PC-3 (cell line): ENCODE measurements at regions not wholly inside any gene's neighbourhood (a gene's known extent, or its start where the extent isn't known, plus 50 kb on each side); places are given as distances from the start of the nearest gene placed in this dataset.

Source experiments
- ATAC-seq: fragments of 200-7000 bp; cut with Tn5 transposase; 2 replicates; pipeline ENCODE4 v1.9.1; 2020; ENCODE audit warnings: mild to moderate bottlenecking, moderate library complexity
- BruUV-seq: library from RNA; stranded (reverse); fragments of 400-500 nt; replicated peaks from 2 replicates; lab custom pipeline; 2021; lab: Mats Ljungman, UMichigan
- CTCF ChIA-PET: fragments of 300-600 bp; sonication (Branson Sonifier 250); formaldehyde crosslinking; loops from one replicate; lab custom pipeline; 2022; ENCODE audit warnings: antibody characterized with exemption; lab: Charles Lee
- POLR2A ChIA-PET: fragments of 300-600 bp; sonication (Branson Sonifier 250); formaldehyde crosslinking; loops from one replicate; lab custom pipeline; 2022; ENCODE audit warnings: antibody characterized with exemption; ENCODE audit not compliant: unreplicated experiment; lab: Charles Lee
- DNase-seq: peaks from one replicate; pipeline ENCODE4 v3.0.0-alpha.2; 2015
- H2AFZ ChIP-seq: fragments of 300-600 bp; sonication (generic); 2 replicates; pipeline ENCODE4 v1.6.0; 2016; ENCODE audit warnings: antibody characterized with exemption, low read length
- H3F3A ChIP-seq: fragments of 300-600 bp; sonication (generic); one replicate; pipeline ENCODE4 v1.6.0; 2017; ENCODE audit warnings: antibody characterized with exemption, low read length, control low read depth, mild to moderate bottlenecking; ENCODE audit not compliant: unreplicated experiment
- H3K27ac ChIP-seq: fragments of 300-600 bp; sonication (generic); 2 replicates; pipeline ENCODE4 v1.5.1; 2016; ENCODE audit warnings: mild to moderate bottlenecking, low read length
- H3K27me3 ChIP-seq: fragments of 300-600 bp; sonication (generic); 2 replicates; pipeline ENCODE4 v1.6.1; 2016; ENCODE audit warnings: low read length, mixed read lengths
- H3K36me3 ChIP-seq: fragments of 300-600 bp; sonication (generic); 2 replicates; pipeline ENCODE4 v1.6.1; 2016; ENCODE audit warnings: low read depth, mixed run types, low read length, mixed read lengths
- H3K4me1 ChIP-seq: fragments of 300-600 bp; sonication (generic); 2 replicates; pipeline ENCODE4 v1.5.1; 2016; ENCODE audit warnings: low read length; ENCODE audit not compliant: insufficient read depth
- H3K4me2 ChIP-seq: fragments of 300-600 bp; sonication (generic); 2 replicates; pipeline ENCODE4 v1.6.0; 2016; ENCODE audit warnings: low read length
- H3K4me3 ChIP-seq: fragments of 300-600 bp; sonication (generic); 2 replicates; pipeline ENCODE4 v1.5.1; 2016; ENCODE audit warnings: mild to moderate bottlenecking, low read length, mixed read lengths
- H3K79me2 ChIP-seq: fragments of 300-600 bp; sonication (generic); 2 replicates; pipeline ENCODE4 v1.6.1; 2017; ENCODE audit warnings: low read length, mixed read lengths
- H3K9ac ChIP-seq: fragments of 300-600 bp; sonication (generic); 2 replicates; pipeline ENCODE4 v1.6.0; 2016; ENCODE audit warnings: mild to moderate bottlenecking, low read length
- H3K9me2 ChIP-seq: fragments of 300-600 bp; sonication (generic); replicated peaks from 2 replicates; pipeline ENCODE4 v1.6.1; 2016; ENCODE audit warnings: mixed run types, low read length, mixed read lengths
- H3K9me3 ChIP-seq: fragments of 300-600 bp; sonication (generic); 2 replicates; pipeline ENCODE4 v1.6.1; 2016; ENCODE audit warnings: low read length, mixed read lengths
- H4K20me1 ChIP-seq: fragments of 300-600 bp; sonication (generic); 2 replicates; pipeline ENCODE4 v1.6.1; 2016; ENCODE audit warnings: low read length, mixed read lengths
- CTCF ChIP-seq: fragments of 300-600 bp; sonication (generic); conservative IDR thresholded peaks from 2 replicates; pipeline ENCODE4 v1.5.1; 2017; ENCODE audit warnings: antibody characterized with exemption, low read depth, mild to moderate bottlenecking, low read length
- EZH2 ChIP-seq: fragments of 300-600 bp; sonication (generic); IDR thresholded peaks from one replicate; pipeline ENCODE4 v1.6.1; 2017; ENCODE audit warnings: antibody characterized with exemption, mild to moderate bottlenecking, low read length; ENCODE audit not compliant: unreplicated experiment
- EZH2phosphoT487 ChIP-seq: fragments of 300-600 bp; sonication (generic); IDR thresholded peaks from 2 replicates; pipeline ENCODE4 v1.6.1; 2018; ENCODE audit warnings: mild to moderate bottlenecking, antibody characterized with exemption, low read length, borderline replicate concordance
- intact Hi-C: fragments of 100-400 bp; cut with micrococcal nuclease; formaldehyde crosslinking; loops from 2 replicates; pipeline ENCODE4 v1.9.0; 2023

DNA sequence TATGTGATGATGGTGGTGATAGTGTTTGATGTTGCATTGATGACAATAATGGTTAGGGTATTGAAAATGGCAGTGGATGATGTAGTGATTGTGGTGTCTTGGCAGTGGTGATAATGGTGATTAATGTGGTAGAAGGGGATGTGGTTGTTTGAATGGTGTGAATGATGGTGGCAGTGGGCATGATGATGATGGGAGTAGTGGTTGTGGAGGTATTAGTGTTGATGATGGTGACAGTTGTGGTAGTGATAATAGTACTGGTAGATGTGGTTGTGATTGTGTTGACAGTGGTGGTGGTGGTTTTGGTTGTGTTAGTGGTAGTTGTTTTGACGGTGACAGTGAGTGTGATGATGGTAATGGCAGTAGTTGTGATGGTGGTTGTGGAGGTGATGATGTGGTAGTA lies 1049.0 kb downstream of the VRK1 start:
- no peaks in the 10 kb centered on the region for H3K9me2 ChIP-seq
- H2AFZ ChIP-seq: no peak overlapping the region
- intact Hi-C loops: no loop called here
- H3K9me3 ChIP-seq: no peaks in the 10 kb centered on the region
- no peak overlapping the region for H3K9ac ChIP-seq
- H3K4me3 ChIP-seq: no peak overlapping the region
- ATAC-seq (no peak), DNase-seq (no peak)
- ChIA-PET CTCF (no interaction called here), POLR2A (no interaction called here)
- no peak overlapping the region for H3K27ac ChIP-seq
- no peaks in the 10 kb centered on the region for H3K4me1 ChIP-seq
- no peaks in the 10 kb centered on the region for H3K36me3 ChIP-seq
- no peaks in the 10 kb centered on the region for H3F3A ChIP-seq
- H3K27me3 ChIP-seq: peaks cover 46% of the 10 kb centered on the region
- H4K20me1 ChIP-seq: no peaks in the 10 kb centered on the region
- H3K4me2 ChIP-seq: no peak overlapping the region
- TF ChIP-seq EZH2: no peak
- BruUV-seq: no TSS peak
- H3K79me2 ChIP-seq: no peaks in the 10 kb centered on the region

DNA sequence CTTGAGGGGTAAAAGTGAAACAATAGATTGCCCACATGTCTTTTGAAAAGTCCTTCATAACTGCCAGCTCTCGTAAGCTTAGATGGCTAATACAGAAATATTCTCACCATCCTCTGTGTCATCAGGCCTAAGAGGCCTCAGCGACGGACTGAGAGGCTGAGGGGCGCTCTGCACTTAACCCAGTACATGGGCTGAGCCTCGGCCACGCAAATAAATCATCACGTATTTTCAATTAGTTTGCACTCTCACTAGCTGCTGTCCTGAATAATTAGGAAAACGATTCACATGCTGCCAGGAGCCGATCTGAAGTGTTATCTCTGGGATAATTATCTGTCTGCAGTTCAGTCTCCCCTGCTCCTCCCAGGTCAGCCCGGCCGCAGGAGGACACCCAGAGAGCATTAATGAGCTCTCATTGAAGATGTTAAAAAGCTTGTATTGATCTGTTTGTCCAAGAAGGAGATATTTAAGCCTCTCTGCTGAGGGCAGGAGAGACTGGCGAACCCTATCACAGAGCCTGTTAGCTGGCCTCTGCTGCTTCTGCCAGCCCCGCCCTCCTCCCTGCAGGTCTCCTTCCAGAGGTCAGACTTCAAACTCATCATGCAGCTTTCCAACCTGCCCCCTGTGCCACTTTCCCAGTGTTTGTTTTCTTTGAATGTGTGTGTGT lies 1051.3 kb downstream of the VRK1 start:
- no peak for TF ChIP-seq EZH2
- Histone ChIP-seq H3K36me3 (no peaks in the 10 kb centered on the region), H3K4me1 (no peaks in the 10 kb centered on the region), H3K4me2 (no peak overlapping the region), H3K27ac (no peak overlapping the region), H3K4me3 (no peak overlapping the region), H2AFZ (no peak overlapping the region), H3K79me2 (no peaks in the 10 kb centered on the region), H3K27me3 (peaks cover 41% of the 10 kb centered on the region), H3F3A (no peaks in the 10 kb centered on the region), H3K9ac (no peak overlapping the region), H4K20me1 (no peaks in the 10 kb centered on the region), H3K9me2 (no peaks in the 10 kb centered on the region), H3K9me3 (no peaks in the 10 kb centered on the region)
- ChIA-PET POLR2A (no interaction called here), CTCF (no interaction called here)
- BruUV-seq: no TSS peak
- DNase-seq: peak; percentile 7
- intact Hi-C loops: no loop called here
- ATAC-seq: no peak

- Histone ChIP-seq H3K4me1 (no peaks in the 10 kb centered on the region), H3K27ac (no peak overlapping the region), H3K4me3 (no peak overlapping the region), H3F3A (no peaks in the 10 kb centered on the region), H3K27me3 (peaks cover 40% of the 10 kb centered on the region), H3K9ac (no peak overlapping the region), H3K9me2 (no peaks in the 10 kb centered on the region), H2AFZ (no peak overlapping the region), H3K79me2 (no peaks in the 10 kb centered on the region), H4K20me1 (no peaks in the 10 kb centered on the region), H3K36me3 (no peaks in the 10 kb centered on the region), H3K9me3 (no peaks in the 10 kb centered on the region), H3K4me2 (no peak overlapping the region)
- ChIA-PET POLR2A (no interaction called here), CTCF (no interaction called here)
- DNase-seq (no peak), ATAC-seq (no peak)
- BruUV-seq: no TSS peak
- intact Hi-C loops: no loop called here
- TF ChIP-seq CTCF (no peak), EZH2phosphoT487 (no peak), EZH2 (no peak)
These were observed 1053.3 kb downstream of the VRK1 start for GRCh38 chr14:97850466-97850865.

- Histone ChIP-seq H4K20me1 (no peaks in the 10 kb centered on the region), H3K27ac (no peak overlapping the region), H3K36me3 (no peaks in the 10 kb centered on the region), H2AFZ (no peak overlapping the region), H3K9me3 (no peaks in the 10 kb centered on the region), H3K79me2 (no peaks in the 10 kb centered on the region), H3K9ac (no peak overlapping the region), H3K4me1 (no peaks in the 10 kb centered on the region), H3F3A (no peaks in the 10 kb centered on the region), H3K4me3 (no peak overlapping the region), H3K27me3 (peaks cover 43% of the 10 kb centered on the region), H3K4me2 (no peak overlapping the region), H3K9me2 (no peaks in the 10 kb centered on the region)
- DNase-seq: no peak
- TF ChIP-seq EZH2: no peak
- no peak for TF ChIP-seq EZH2phosphoT487
- no peak for TF ChIP-seq CTCF
- POLR2A ChIA-PET: no interaction called here
- no TSS peak for BruUV-seq
- no peak for ATAC-seq
- CTCF ChIA-PET: no interaction called here
- intact Hi-C loops: no loop called here
These were observed 1053.7 kb downstream of the VRK1 start for GRCh38 chr14:97850886-97851285.
